ENCODE measurements at regions not wholly inside any gene's neighbourhood (a gene's known extent, or its start where the extent isn't known, plus 50 kb on each side); places are given as distances from the start of the nearest gene placed in this dataset.

DNA sequence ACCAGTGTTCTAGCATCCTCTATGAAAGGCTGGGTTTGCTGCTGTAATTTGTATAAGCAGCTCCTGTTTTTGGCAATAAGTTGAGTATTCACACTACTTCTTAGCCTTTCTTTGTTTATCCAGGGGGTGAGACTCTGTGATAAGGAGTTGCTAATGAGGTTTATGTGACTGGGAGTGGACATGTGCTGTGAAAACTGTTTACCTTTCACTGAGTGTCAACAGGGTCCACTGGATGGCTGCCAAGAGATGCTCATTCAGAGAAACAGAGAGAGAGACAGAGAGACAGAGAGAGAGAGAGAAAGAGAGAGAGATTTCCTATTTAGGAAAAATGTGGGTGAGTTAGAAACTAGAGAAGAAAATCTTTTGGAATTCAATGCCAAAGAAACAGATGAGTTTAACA, 233.9 kb downstream of the CHIC2 start:
- no peak overlapping the region for H3K9ac ChIP-seq
- no peaks in the 10 kb centered on the region for H3K27me3 ChIP-seq
- no peaks in the 10 kb centered on the region for H4K20me1 ChIP-seq
- H3K27ac ChIP-seq = no peak overlapping the region
- no peak overlapping the region for H3K4me2 ChIP-seq
- H3K9me3 ChIP-seq (replicated peaks in 1 of 11) = peaks cover 59 to 69% (median 61%) of the 10 kb centered on the region in 11 experiments
- H3K4me3 ChIP-seq = no peak overlapping the region
- H3K4me1 ChIP-seq = no peaks in the 10 kb centered on the region
- H3K36me3 ChIP-seq = peaks cover 0 to 6% (median 0%) of the 10 kb centered on the region in 11 experiments; a peak in 1 of 22 replicates
- no peak for TF ChIP-seq Cebpa-rat (IDR thresholded peaks at IDR 0.05)

DNA sequence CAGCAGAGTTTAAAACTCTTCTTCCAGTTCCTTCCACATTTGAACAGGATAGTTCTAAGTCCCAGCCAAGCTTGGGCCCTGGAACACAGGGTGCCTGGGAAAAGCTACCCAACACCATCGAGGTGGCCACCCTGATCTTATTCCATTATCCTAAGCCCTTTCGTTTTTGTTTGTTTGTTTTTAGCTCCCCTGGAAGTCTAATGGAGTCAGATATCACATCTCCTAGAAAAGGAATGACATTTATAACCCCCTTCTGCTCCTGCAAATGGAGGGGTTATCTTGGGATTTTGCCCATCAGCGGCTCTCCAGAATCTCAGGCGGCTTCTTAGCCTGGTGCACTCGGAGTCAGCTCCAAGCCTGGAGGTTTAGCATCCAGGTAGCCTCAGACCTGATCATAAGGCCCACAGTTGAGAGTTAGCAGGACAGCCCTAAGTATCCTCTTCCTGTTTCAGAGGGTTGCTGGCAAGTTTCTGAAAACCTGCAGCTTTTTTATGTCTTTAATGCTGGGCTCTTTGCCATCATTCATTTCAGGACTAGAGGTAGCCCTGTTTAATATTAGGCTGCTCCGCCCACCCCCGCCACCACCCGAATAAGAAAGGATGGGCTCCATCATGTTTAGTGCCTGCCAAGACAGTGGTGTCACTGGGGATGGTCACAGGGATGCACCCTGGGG, 230.0 kb upstream of the LNX1 start:
- Histone ChIP-seq H3K4me2 (no peak overlapping the region), H3K9ac (no peak overlapping the region), H3K4me1 (no peaks in the 10 kb centered on the region), H3K9me3 (replicated peaks in 1 of 11) (no peaks in the 10 kb centered on the region), H3K27me3 (no peaks in the 10 kb centered on the region), H3K27ac (no peak overlapping the region), H4K20me1 (no peaks in the 10 kb centered on the region), H3K36me3 (no peaks in the 10 kb centered on the region), H3K4me3 (no peak overlapping the region)
- TF ChIP-seq Cebpa-rat (IDR thresholded peaks at IDR 0.05) = no peak

DNA sequence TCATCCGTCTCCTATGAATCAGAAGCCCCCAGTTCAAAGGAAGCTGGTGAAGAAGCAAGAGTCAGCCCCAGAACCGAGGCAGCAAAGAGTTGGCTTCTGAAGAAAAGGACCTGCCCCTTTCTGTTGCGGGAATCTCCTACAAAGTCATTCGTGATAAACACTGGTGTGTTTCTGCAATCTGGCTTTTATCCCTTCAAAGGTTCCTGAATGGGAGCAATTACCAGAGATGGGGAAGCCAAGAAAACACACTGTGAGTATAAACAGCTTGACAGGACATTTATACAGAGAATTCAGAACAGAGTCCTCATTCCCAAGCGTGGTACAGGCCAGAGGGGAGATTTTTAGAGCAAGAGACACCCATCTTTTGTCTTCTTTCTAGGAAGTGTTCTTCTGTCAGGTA, 226.8 kb upstream of the LNX1 start:
- H3K4me2 ChIP-seq = no peak overlapping the region
- no peak overlapping the region for H3K9ac ChIP-seq
- no peak overlapping the region for H3K27ac ChIP-seq

DNA sequence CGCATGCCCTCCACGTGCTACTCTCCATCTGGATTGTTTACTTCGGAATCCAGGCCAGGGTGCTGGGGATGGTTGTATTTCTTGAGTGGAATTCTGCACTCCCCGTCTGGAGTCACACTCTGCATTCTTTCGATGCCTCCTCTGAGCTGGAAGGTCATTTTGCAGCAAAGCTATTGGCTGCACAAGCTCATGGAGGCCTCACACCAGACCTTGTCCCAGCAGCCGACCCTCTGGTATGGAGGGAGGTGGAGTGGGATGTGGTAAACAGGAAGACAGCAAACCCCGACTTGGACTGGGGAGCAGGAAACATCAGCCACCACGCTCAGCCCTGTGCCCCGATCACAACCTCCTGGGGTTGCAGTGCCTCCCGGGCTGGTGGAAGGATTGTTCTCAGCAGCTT, 225.3 kb upstream of the LNX1 start:
- H3K36me3 ChIP-seq = no peaks in the 10 kb centered on the region
- H3K9me3 ChIP-seq (replicated peaks in 1 of 11) = no peaks in the 10 kb centered on the region
- no peaks in the 10 kb centered on the region for H4K20me1 ChIP-seq
- H3K4me3 ChIP-seq = no peak overlapping the region
- no peak overlapping the region for H3K27ac ChIP-seq
- no peaks in the 10 kb centered on the region for H3K27me3 ChIP-seq
- no peak for TF ChIP-seq Cebpa-rat (IDR thresholded peaks at IDR 0.05)
- no peaks in the 10 kb centered on the region for H3K4me1 ChIP-seq
- H3K4me2 ChIP-seq = no peak overlapping the region
- no peak overlapping the region for H3K9ac ChIP-seq

More for the DNA sequence above, 226.8 kb upstream of the LNX1 start:
- Histone ChIP-seq H3K4me1 (no peaks in the 10 kb centered on the region), H3K9me3 (replicated peaks in 1 of 11) (no peaks in the 10 kb centered on the region), H3K27me3 (no peaks in the 10 kb centered on the region), H3K36me3 (no peaks in the 10 kb centered on the region), H4K20me1 (no peaks in the 10 kb centered on the region), H3K4me3 (no peak overlapping the region)
- TF ChIP-seq Cebpa-rat (IDR thresholded peaks at IDR 0.05) = no peak

DNA sequence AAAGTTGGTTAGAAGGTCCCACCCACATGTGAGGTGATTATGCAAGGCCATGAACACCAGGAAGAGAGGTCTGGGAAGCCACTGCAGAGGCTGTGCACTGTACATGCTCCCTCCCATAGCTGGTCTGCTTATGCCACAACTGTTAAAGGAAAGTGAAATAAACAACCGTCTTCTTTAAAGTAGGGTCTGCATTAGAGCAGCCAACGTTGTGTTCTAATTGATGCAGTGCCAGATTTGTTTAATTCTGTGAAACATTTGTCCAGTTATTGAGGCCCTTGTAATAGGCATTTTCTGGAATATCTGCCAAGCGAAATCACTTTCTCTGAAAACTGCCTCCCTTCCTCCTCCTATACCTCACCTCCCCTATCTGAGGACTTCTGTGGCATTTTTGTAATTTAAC, 224.0 kb upstream of the LNX1 start:
- no peaks in the 10 kb centered on the region for H4K20me1 ChIP-seq
- no peaks in the 10 kb centered on the region for H3K9me3 ChIP-seq (replicated peaks in 1 of 11)
- H3K27ac ChIP-seq = no peak overlapping the region
- no peaks in the 10 kb centered on the region for H3K27me3 ChIP-seq
- H3K9ac ChIP-seq = no peak overlapping the region
- no peaks in the 10 kb centered on the region for H3K36me3 ChIP-seq
- no peaks in the 10 kb centered on the region for H3K4me1 ChIP-seq
- TF ChIP-seq Cebpa-rat (IDR thresholded peaks at IDR 0.05) = no peak
- no peak overlapping the region for H3K4me2 ChIP-seq
- no peak overlapping the region for H3K4me3 ChIP-seq

DNA sequence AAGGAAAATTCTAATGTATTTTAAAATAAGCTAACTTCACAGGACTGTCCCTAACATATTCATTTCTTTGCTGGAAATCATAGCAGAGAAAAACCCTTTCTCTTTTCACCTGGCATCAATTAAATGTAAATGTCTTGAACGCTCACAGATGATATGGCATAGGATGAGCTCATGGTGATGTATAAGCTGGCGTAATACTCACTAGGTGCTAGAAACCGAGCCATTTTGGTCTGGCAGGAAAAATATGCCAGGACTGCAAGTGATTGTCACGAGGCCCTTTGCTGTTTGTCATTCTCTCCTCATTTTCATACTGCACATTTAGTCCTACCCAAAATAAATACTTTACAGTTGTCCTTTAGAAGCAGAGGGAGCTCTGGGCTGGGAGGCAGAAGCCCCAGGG, 222.7 kb upstream of the LNX1 start:
- Histone ChIP-seq H3K9me3 (replicated peaks in 1 of 11) (no peaks in the 10 kb centered on the region), H3K4me3 (no peak overlapping the region), H3K9ac (no peak overlapping the region), H4K20me1 (no peaks in the 10 kb centered on the region), H3K4me2 (no peak overlapping the region), H3K4me1 (no peaks in the 10 kb centered on the region), H3K36me3 (no peaks in the 10 kb centered on the region), H3K27me3 (no peaks in the 10 kb centered on the region), H3K27ac (no peak overlapping the region)
- TF ChIP-seq Cebpa-rat (IDR thresholded peaks at IDR 0.05) = no peak

DNA sequence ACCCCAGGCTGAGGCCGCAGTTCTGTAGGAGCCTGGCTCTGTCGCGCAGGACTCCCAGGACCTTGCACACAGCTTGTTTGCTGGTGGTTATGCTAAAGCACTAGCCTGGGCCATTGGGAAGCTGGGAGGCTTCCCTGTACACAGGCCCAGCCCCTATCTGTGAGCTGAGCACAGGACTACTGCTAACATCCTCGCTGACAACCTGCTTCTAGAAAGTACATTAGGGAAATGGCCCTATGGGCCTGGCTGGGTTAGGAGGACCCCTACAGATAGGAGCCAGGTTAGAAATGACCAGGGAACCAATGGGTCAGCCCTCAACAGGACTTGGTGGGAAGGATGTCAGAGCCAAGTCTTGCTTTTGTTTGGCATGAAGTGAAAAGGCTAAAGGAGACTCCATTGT, 219.4 kb upstream of the LNX1 start:
- Histone ChIP-seq H3K4me3 (no peak overlapping the region), H3K4me2 (no peak overlapping the region), H3K9ac (no peak overlapping the region), H3K27me3 (no peaks in the 10 kb centered on the region), H3K9me3 (replicated peaks in 1 of 11) (no peaks in the 10 kb centered on the region), H4K20me1 (no peaks in the 10 kb centered on the region), H3K27ac (no peak overlapping the region), H3K4me1 (no peaks in the 10 kb centered on the region), H3K36me3 (no peaks in the 10 kb centered on the region)
- TF ChIP-seq Cebpa-rat (IDR thresholded peaks at IDR 0.05) = no peak

DNA sequence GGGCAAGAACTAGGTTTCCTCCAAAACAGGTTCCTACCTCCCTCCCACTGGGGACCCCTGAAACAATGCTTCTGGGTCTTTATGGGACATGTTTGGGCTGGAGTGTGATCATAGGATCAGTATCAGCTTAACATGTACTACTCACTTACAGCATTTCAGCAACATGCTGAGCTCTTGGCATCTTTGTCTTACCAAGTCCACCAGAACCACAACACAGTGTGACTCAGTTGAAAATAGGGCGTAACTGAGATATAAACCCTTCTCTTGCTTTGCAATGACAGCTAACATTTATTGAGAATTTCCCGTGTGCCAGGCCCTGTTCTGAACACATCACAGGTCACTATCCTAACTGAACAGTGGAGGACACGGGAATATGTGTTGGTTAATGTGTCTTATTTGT, 218.5 kb upstream of the LNX1 start:
- Histone ChIP-seq H3K27me3 (no peaks in the 10 kb centered on the region), H3K36me3 (no peaks in the 10 kb centered on the region), H3K4me2 (no peak overlapping the region), H3K9me3 (replicated peaks in 1 of 11) (no peaks in the 10 kb centered on the region), H3K4me1 (no peaks in the 10 kb centered on the region), H3K9ac (no peak overlapping the region), H4K20me1 (no peaks in the 10 kb centered on the region), H3K27ac (no peak overlapping the region), H3K4me3 (no peak overlapping the region)
- TF ChIP-seq Cebpa-rat (IDR thresholded peaks at IDR 0.05) = no peak

DNA sequence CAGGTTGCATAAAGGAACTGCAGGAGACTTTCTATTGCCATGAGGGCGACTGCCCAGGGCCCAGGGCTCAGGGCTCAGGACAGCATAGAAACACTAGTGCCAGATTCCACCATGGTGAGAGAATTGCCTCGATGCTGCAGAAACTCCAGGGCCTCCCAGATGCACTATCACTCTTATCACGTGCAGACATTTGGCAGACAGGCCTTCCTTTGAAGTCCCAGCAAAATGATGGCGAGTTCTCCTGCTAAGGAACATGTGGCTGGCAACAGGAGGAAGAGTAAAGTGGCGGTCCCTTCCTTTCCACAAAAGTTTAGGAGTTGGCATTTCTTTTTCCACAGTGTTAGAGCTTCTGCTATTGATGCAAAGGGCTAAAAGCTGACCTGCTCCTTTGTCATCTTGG, 214.0 kb upstream of the LNX1 start:
- Histone ChIP-seq H3K4me1 (no peaks in the 10 kb centered on the region), H3K9ac (no peak overlapping the region), H3K27ac (no peak overlapping the region), H3K4me3 (no peak overlapping the region), H3K9me3 (replicated peaks in 1 of 11) (no peaks in the 10 kb centered on the region), H3K36me3 (no peaks in the 10 kb centered on the region), H3K27me3 (no peaks in the 10 kb centered on the region), H3K4me2 (no peak overlapping the region), H4K20me1 (no peaks in the 10 kb centered on the region)
- TF ChIP-seq Cebpa-rat (IDR thresholded peaks at IDR 0.05) = no peak

DNA sequence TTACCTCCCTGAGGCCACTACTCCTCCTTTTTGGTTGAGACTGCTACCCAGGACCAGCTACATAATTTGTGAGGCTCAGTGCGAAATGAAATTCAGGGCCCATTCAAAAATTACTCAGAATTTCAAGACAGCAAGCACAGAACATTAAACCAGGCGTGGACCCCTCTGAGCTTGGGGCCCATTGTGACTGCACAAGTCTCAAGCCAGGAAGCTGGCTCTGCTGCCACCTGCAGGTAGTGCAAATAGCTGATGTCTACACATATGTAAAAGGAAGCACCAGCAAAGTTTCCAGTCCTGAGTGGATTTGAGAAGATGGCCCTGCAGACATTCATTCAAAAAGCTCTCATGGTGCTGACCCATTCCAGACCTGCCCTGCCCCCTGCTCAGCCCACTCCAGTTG, 213.4 kb upstream of the LNX1 start:
- Histone ChIP-seq H3K27ac (no peak overlapping the region), H3K36me3 (no peaks in the 10 kb centered on the region), H3K27me3 (no peaks in the 10 kb centered on the region), H3K4me2 (no peak overlapping the region), H3K9ac (no peak overlapping the region), H3K9me3 (replicated peaks in 1 of 11) (no peaks in the 10 kb centered on the region), H3K4me1 (no peaks in the 10 kb centered on the region), H4K20me1 (no peaks in the 10 kb centered on the region), H3K4me3 (no peak overlapping the region)
- TF ChIP-seq Cebpa-rat (IDR thresholded peaks at IDR 0.05) = no peak

Measured in BLaER1 treated with 17β-estradiol and CSF1 and Interleukin-3, amounts not matched to agents 10 nM and 100 nM (cell line).